Epidermal melanocyte (primary cell): ENCODE measurements at regions not wholly inside any gene's neighbourhood (a gene's known extent, or its start where the extent isn't known, plus 50 kb on each side); places are given as distances from the start of the nearest gene placed in this dataset.

Experiments used
- DNase-seq: peaks from one replicate; pipeline ENCODE4 v3.0.0; 2011; ENCODE audit warnings: low spot score; ENCODE audit not compliant: insufficient read length

DNA sequence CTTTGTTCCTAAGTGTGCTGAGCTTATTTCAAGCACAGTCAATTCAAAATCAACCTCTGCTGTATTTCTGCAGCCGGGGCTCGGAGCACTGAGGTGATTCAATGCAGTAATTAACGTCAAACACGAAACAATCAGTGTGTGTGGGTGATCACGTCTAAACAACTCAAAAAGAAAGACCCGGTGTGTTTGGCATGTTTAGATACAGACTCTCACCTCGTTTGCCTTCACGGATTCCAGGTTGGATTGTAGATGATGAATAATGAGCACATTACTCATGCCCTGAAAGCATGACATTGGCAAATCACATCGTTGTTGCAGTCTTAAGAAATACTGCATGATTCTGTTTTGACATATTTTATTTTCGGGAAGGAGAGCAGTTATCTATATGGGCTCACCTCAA, 231.0 kb downstream of the QKI start:
- DNase-seq: no peak

DNA sequence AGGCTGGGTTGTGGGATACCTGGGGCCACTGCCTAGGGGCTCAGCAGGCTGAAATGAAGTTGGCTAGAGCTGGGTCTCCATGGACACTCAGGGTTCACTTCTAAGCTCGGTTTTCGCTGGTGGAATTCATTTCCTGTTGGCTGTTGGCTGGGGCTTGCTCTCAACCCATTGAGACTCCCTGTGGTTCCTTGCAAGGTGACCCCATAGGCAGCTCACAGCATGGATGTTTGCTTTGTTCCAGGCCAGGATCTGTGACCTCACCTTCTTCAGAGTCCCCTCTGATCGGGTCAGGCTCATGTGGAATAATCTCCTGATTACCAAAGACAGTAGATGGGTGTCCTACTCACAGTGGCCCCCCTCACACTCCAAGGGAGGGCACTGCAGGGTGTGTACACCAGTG, 229.3 kb downstream of the QKI start:
- DNase-seq: no peak

DNA sequence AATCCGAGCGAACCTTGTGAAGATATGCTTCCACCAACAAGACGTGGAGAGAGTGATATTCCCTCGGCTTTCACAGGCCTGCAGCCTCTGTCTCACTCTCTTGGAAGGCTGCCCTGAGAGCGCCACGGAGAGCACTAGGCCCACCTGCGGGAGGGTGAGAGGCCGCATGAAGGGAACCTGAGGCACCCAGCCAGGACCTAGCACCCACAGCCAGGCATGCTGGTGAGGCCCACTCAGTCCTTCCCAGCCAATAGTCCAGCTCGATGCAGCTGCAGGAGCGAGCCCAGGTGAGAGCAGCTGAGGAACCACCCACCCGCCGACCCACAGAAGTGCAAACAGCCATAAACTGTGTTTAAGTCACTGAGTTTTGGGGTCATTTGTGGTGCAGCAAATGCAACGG, 227.2 kb downstream of the QKI start:
- no peak for DNase-seq

DNA sequence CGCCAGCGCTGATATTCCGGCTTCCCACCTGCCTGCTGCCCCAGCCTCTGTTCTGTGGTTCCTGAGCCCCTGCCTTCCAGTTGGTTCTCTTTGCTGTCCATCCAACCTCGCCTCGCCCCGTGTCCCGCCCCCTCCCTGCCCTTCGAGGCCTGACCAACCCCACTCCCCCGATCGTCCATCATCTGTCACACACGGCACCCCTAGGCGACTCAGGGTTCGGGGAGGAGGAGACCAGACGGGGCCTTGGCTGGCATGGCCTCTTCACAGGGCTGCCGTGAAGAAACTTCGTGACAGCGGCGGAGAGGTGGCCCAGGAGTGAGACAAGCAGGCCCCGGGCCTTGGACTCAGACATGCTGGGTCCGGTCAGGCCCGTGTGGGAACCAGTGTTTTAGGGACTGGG, 226.1 kb downstream of the QKI start:
- DNase-seq: no peak

DNA sequence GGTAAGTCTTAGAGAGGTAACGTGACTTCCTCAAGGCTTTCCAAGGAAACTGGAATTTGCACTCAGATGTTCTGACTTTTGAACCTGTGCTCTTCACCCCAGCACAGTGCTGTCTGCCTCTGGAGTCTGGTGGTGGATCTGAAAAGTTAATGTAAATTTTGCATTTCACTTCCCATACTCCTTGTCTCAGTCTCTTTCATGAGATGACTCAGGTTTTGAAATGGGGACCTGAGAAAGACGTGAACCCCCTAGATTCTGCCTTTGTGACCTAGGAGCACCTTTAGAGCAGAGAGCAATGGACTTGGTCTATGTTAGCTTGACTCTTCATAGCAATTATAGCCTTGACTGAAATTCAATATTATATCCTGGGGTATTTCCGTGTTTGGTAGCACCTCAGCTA, 223.0 kb downstream of the QKI start:
- DNase-seq: no peak

DNA sequence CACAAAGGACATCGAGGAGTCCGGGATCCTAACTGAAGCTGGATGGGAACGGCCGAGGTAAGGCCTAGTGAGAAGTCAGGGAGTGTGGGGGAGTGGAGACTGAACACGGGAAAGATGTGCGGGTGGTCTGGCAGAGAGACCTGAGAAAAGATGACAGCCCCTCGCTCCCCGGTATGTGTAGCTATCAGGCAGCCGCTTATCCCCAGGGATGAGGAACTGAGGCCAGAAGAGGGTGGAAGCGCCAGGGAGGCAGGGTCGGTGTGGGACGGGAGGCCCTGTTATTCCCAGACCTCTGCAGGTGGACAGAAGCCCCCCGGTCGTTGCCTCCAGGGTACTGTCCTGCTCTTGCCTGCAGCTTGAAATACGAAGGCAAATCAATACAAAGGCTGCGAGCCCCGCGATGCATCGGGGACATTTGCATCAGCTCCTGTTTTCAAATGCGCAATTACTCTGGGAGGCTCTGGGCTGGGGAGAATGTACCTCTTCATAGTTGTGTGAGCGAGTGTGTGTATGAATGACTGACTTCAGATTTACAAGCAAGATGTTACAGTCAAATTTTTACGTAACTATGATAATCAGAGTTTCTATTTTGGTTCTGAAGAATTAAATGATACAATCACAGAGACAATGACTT, 221.3 kb downstream of the QKI start:
- no peak for DNase-seq

DNA sequence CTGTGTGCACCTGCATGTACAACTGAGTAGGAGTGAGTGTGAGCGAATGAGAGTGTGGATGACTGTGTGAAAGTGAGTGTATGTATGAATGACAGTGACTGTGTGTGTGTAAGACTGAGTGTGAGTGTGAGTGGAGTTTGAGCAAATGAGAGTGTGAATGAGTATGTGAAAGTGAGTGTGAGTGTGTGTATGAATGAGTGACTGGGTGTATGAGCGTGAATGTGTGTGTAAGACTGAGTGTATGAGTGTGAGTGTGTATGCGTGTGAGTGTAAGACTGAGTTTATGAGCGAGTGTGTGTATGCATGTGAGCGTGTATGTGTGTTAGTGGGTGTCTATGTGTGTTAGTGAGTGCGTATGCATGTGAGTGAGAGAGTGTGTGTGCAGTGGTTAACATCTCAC, 220.8 kb downstream of the QKI start:
- DNase-seq: no peak

DNA sequence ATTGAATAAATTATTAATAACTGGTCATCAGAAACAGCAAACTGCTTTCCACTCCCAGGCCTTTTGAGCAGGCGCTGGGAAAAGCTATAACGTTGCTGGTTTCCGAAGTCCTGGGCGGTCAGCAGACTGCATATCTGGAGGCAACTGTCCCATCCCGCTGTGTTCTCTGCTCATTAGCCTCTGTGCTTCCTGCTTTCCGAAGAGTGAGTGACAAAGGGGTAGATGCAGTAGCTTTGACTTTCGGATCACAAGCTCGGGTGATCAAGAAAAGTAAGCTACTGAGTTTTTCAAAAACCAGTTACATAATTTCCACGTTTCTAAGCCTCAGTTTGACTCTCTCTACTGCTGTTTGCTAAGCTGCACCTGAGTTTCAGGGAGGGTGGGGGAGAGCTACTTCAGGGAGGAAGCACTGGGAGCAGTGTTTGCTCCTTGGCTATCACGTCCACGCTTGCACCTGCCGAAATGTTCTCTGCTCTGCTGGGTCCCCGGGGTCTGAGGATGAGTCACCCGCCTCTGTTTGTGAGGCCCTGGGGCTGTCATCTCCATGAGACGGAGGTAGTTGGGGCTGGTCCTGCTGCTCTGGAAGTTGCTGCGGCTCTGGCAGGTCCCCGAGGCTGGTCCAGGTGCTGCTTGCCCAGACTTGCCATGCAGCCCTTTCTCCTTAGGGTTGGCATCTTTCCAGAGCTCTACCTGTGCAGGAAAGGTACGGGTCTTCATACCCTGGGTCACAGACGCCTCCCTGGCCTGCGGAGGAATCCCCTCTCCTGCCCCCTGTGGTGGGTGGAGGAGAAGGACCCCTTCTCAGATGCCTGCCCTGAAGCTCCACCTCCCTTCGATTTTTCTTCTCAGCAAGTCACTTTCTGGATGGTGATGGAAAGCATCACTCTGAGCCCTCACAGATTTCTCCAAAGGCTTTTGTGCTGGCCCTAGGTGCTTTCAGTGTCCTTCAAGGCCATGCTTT, 220.0 kb downstream of the QKI start:
- no peak for DNase-seq

DNA sequence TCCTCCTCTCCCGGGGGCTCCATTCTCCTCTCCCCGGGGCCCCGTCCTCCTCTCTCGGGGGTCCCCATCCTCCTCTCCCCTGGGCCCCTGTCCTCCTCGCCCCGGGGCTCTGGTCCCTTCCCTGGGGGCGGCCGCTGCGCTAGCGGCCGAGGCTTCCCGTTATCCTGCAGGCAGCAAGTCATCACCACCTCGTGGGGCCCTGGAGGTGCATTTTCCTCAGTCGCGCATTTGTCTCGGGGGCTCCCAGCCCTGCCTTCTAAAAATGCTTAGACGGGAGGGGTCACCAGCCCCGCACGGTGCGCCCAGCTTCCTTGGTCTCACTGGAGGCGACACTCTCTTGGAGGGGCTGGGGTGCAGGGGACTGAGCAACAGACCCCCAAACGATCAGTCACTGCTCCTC, 216.5 kb downstream of the QKI start:
- DNase-seq: no peak

DNA sequence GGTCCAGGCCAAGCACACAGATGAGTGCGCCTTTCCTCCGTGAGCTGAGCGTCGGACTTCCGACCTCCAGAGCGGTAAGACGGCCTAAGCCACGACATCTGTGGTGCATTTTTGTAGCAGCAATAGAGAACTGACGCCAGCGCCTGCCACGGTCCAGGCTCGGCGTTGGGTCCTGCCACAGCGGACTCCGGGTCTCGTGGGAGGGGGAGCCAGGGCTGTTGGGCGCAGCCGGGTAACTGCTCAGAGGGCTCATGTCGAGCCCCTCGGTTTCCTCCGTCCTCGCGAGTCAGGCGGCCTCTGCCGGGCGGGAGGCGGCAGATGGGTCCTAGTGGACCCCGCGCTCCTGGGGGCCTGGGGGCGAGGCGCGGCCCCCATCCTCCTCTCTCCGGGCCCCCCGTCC, 216.1 kb downstream of the QKI start:
- no peak for DNase-seq

DNA sequence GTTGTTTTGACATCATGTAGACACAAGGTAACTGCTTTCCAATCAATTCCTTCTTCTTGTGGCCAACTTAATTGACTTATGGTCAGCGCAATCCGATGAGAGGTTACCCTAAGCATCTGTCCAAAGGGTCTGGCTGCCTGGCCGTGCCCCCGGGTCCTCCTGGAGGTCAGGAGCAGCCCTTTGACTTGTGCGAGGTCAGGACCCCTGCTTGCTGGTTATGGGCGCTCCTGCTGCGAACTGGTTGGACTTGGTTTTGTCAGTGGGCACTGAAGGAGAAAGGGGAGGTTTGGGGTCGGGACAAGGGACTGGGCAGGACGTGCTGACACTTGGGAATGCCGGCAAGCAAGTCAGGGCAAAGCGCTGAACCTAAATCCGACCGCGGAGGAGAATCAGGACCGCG, 215.6 kb downstream of the QKI start:
- no peak for DNase-seq
